ENCODE measurements at regions not wholly inside any gene's neighbourhood (a gene's known extent, or its start where the extent isn't known, plus 50 kb on each side); places are given as distances from the start of the nearest gene placed in this dataset.

GRCh38 chr13:107753291-107753690 lies 462.0 kb downstream of the LIG4 start:
- no peaks in the 10 kb centered on the region for H3K27me3 Mint-ChIP-seq (ENCODE audit: insufficient read depth)
- TF ChIP-seq CTCF (conservative IDR thresholded peaks at IDR 0.05): no peak
- H3K4me3 ChIP-seq (ENCODE audit: low read length): no peak overlapping the region
- H3K36me3 Mint-ChIP-seq (ENCODE audit: low read depth): no peaks in the 10 kb centered on the region
- no peaks in the 10 kb centered on the region for H3K9me3 ChIP-seq (ENCODE audit: control insufficient read depth, low read length)
- H3K9me3 Mint-ChIP-seq: no peaks in the 10 kb centered on the region
- DNase-seq: no peak
- WGBS, 2 experiments (ENCODE audit: insufficient coverage in 1 of 2, insufficient read length in 1 of 2): 79% methylated on average over 4 of the region's 4 CpGs; no CpG with 5 or more reads in 1 of the 2 experiments
- no peaks in the 10 kb centered on the region for H3K4me1 ChIP-seq (ENCODE audit: control insufficient read depth, insufficient read depth, low read length)
- no peak overlapping the region for H3K9ac ChIP-seq (ENCODE audit: extremely low read depth, low read length, poor library complexity, severe bottlenecking)
- H3K4me3 Mint-ChIP-seq: no peak overlapping the region
- no peak overlapping the region for H3K27ac ChIP-seq (ENCODE audit: low read depth, low read length)
- H3K27ac Mint-ChIP-seq: no peak overlapping the region
- H3K4me1 Mint-ChIP-seq: peaks cover 21% of the 10 kb centered on the region
- no peaks in the 10 kb centered on the region for H3K27me3 ChIP-seq (ENCODE audit: control insufficient read depth, insufficient read depth, low read length, poor library complexity, severe bottlenecking)
- no peaks in the 10 kb centered on the region for H3K36me3 ChIP-seq (ENCODE audit: control insufficient read depth, insufficient read depth, low read length)

GRCh38 chr13:107743983-107744382 lies 471.4 kb downstream of the LIG4 start:
- no peak for DNase-seq
- Histone ChIP-seq H3K9me3 (ENCODE audit: control insufficient read depth, low read length) (no peaks in the 10 kb centered on the region), H3K9ac (ENCODE audit: extremely low read depth, low read length, poor library complexity, severe bottlenecking) (no peak overlapping the region), H3K4me3 (ENCODE audit: low read length) (no peak overlapping the region), H3K36me3 (ENCODE audit: control insufficient read depth, insufficient read depth, low read length) (no peaks in the 10 kb centered on the region), H3K27me3 (ENCODE audit: control insufficient read depth, insufficient read depth, low read length, poor library complexity, severe bottlenecking) (no peaks in the 10 kb centered on the region), H3K4me1 (ENCODE audit: control insufficient read depth, insufficient read depth, low read length) (no peaks in the 10 kb centered on the region), H3K27ac (ENCODE audit: low read depth, low read length) (no peak overlapping the region)
- H3K9me3 Mint-ChIP-seq: no peaks in the 10 kb centered on the region
- TF ChIP-seq CTCF (conservative IDR thresholded peaks at IDR 0.05): no peak
- no peaks in the 10 kb centered on the region for H3K36me3 Mint-ChIP-seq (ENCODE audit: low read depth)
- H3K4me1 Mint-ChIP-seq: peaks cover 19% of the 10 kb centered on the region
- WGBS, 2 experiments (ENCODE audit: insufficient coverage in 1 of 2, insufficient read length in 1 of 2): 91 to 95% methylated on average over 3 of the region's 3 CpGs
- H3K27ac Mint-ChIP-seq: no peak overlapping the region
- no peak overlapping the region for H3K4me3 Mint-ChIP-seq
- H3K27me3 Mint-ChIP-seq (ENCODE audit: insufficient read depth): no peaks in the 10 kb centered on the region

GRCh38 chr13:107743526-107743925 lies 471.8 kb downstream of the LIG4 start:
- 57 to 61% methylated on average over 1 to 3 of the region's 4 CpGs for WGBS, 2 experiments (ENCODE audit: insufficient coverage in 1 of 2, insufficient read length in 1 of 2)
- Mint-ChIP-seq H3K36me3 (ENCODE audit: low read depth) (no peaks in the 10 kb centered on the region), H3K27me3 (ENCODE audit: insufficient read depth) (no peaks in the 10 kb centered on the region), H3K9me3 (no peaks in the 10 kb centered on the region), H3K4me3 (no peak overlapping the region), H3K4me1 (peaks cover 19% of the 10 kb centered on the region), H3K27ac (no peak overlapping the region)
- Histone ChIP-seq H3K9ac (ENCODE audit: extremely low read depth, low read length, poor library complexity, severe bottlenecking) (no peak overlapping the region), H3K9me3 (ENCODE audit: control insufficient read depth, low read length) (no peaks in the 10 kb centered on the region), H3K4me3 (ENCODE audit: low read length) (no peak overlapping the region), H3K27me3 (ENCODE audit: control insufficient read depth, insufficient read depth, low read length, poor library complexity, severe bottlenecking) (no peaks in the 10 kb centered on the region), H3K36me3 (ENCODE audit: control insufficient read depth, insufficient read depth, low read length) (no peaks in the 10 kb centered on the region), H3K27ac (ENCODE audit: low read depth, low read length) (no peak overlapping the region), H3K4me1 (ENCODE audit: control insufficient read depth, insufficient read depth, low read length) (no peaks in the 10 kb centered on the region)
- no peak for DNase-seq
- no peak for TF ChIP-seq CTCF (conservative IDR thresholded peaks at IDR 0.05)
